Testis (tissue), 2 donors: ENCODE measurements at regions not wholly inside any gene's neighbourhood (a gene's known extent, or its start where the extent isn't known, plus 50 kb on each side); places are given as distances from the start of the nearest gene placed in this dataset.

Source experiments
- DNase-seq: peaks from one replicate; pipeline ENCODE4 v3.0.0-alpha.2; 2019
- H3K27ac ChIP-seq, 2 donors: fragments of 200-600 bp; sonication (generic); one replicate each; pipeline ENCODE4 v1.5.1; 2019
- H3K27me3 ChIP-seq: fragments of 200-600 bp; sonication (generic); one replicate; pipeline ENCODE4 v1.5.1; 2019
- H3K36me3 ChIP-seq: fragments of 200-600 bp; sonication (generic); one replicate; pipeline ENCODE4 v1.5.1; 2017; ENCODE audit warnings: low read depth; ENCODE audit errors: missing control alignments
- H3K4me1 ChIP-seq: fragments of 200-600 bp; sonication (generic); one replicate; pipeline ENCODE4 v1.5.1; 2019
- H3K4me3 ChIP-seq, 2 donors: fragments of 200-600 bp; sonication (generic); one replicate each; pipeline ENCODE4 v1.5.1; 2017 to 2019
- H3K9me3 ChIP-seq: fragments of 200-600 bp; sonication (generic); one replicate; pipeline ENCODE4 v1.5.1; 2017
- CTCF ChIP-seq, 3 experiments: fragments of 450-650 bp in 2 of 3; fragments of 200-600 bp in 1 of 3; sonication (generic) in 1 of 3; IDR thresholded peaks; one replicate each; pipeline ENCODE4 v1.5.1; 2016 to 2019; ENCODE audit warnings: antibody characterized with exemption in 3 of 3, mild to moderate bottlenecking in 2 of 3, moderate library complexity in 1 of 3
- POLR2A ChIP-seq: fragments of 450-650 bp; IDR thresholded peaks from one replicate; pipeline ENCODE4 v1.6.1; 2017; ENCODE audit warnings: antibody characterized with exemption, mild to moderate bottlenecking, moderate library complexity
- WGBS, 2 donors: methylation state at CpG; one replicate each; pipeline ENCODE4 v1.1.5; 2018; 5-methylcytosine and 5-hydroxymethylcytosine counted together
- intact Hi-C: fragments of 100-400 bp; cut with DNase I; formaldehyde crosslinking; loops from one replicate; pipeline ENCODE4 v1.15.1; 2023; ENCODE audit warnings: low total_unique reads

GRCh38 chr12:28794211-28794610 is 354.9 kb upstream of the FAR2 start:
- no peak overlapping the region for H3K27ac ChIP-seq
- intact Hi-C loops: no loop called here
- H3K4me3 ChIP-seq: no peak overlapping the region
- H3K9me3 ChIP-seq: no peaks in the 10 kb centered on the region
- DNase-seq: no peak
- no peaks in the 10 kb centered on the region for H3K27me3 ChIP-seq
- TF ChIP-seq CTCF (IDR thresholded peaks at IDR 0.05): no peak
- TF ChIP-seq POLR2A: no peak
- no peaks in the 10 kb centered on the region for H3K36me3 ChIP-seq
- WGBS, 2 donors: 58 to 66% methylated on average over 5 of the region's 5 CpGs
- no peaks in the 10 kb centered on the region for H3K4me1 ChIP-seq

- no peaks in the 10 kb centered on the region for H3K36me3 ChIP-seq
- no peaks in the 10 kb centered on the region for H3K27me3 ChIP-seq
- TF ChIP-seq POLR2A (no peak), CTCF (IDR thresholded peaks at IDR 0.05) (no peak)
- H3K9me3 ChIP-seq: no peaks in the 10 kb centered on the region
- no peak for DNase-seq
- 87 to 89% methylated on average over 4 of the region's 4 CpGs for WGBS, 2 donors
- intact Hi-C loops: no loop called here
- no peak overlapping the region for H3K4me3 ChIP-seq
- H3K27ac ChIP-seq: no peak overlapping the region
- no peaks in the 10 kb centered on the region for H3K4me1 ChIP-seq
Observed at GRCh38 chr12:28794786-28795185, 354.3 kb upstream of the FAR2 start.

- intact Hi-C loops: no loop called here
- Histone ChIP-seq H3K9me3 (no peaks in the 10 kb centered on the region), H3K27me3 (no peaks in the 10 kb centered on the region), H3K4me1 (no peaks in the 10 kb centered on the region), H3K4me3 (no peak overlapping the region), H3K27ac (no peak overlapping the region), H3K36me3 (no peaks in the 10 kb centered on the region)
- TF ChIP-seq CTCF (IDR thresholded peaks at IDR 0.05) (no peak), POLR2A (no peak)
- WGBS, 2 donors: 54 to 67% methylated on average over 1 of the region's 1 CpG
- DNase-seq: no peak
Observed at GRCh38 chr12:28795311-28795710, 353.8 kb upstream of the FAR2 start.

- WGBS, 2 donors: 91 to 100% methylated on average over 1 of the region's 1 CpG
- DNase-seq: no peak
- no peaks in the 10 kb centered on the region for H3K4me1 ChIP-seq
- intact Hi-C loops: no loop called here
- no peak overlapping the region for H3K27ac ChIP-seq
- H3K9me3 ChIP-seq: no peaks in the 10 kb centered on the region
- H3K4me3 ChIP-seq: no peak overlapping the region
- H3K27me3 ChIP-seq: no peaks in the 10 kb centered on the region
- no peaks in the 10 kb centered on the region for H3K36me3 ChIP-seq
- TF ChIP-seq POLR2A (no peak), CTCF (IDR thresholded peaks at IDR 0.05) (no peak)
Observed at GRCh38 chr12:28799348-28799747, 349.7 kb upstream of the FAR2 start.

- Histone ChIP-seq H3K27me3 (no peaks in the 10 kb centered on the region), H3K4me3 (no peak overlapping the region), H3K36me3 (no peaks in the 10 kb centered on the region), H3K27ac (no peak overlapping the region), H3K4me1 (no peaks in the 10 kb centered on the region), H3K9me3 (no peaks in the 10 kb centered on the region)
- intact Hi-C loops: no loop called here
- DNase-seq: no peak
- TF ChIP-seq CTCF (IDR thresholded peaks at IDR 0.05): no peak
- TF ChIP-seq POLR2A: no peak
- 93 to 94% methylated on average over 1 of the region's 1 CpG for WGBS, 2 donors
Observed at GRCh38 chr12:28800129-28800528, 348.9 kb upstream of the FAR2 start.
